ENCODE measurements at regions not wholly inside any gene's neighbourhood (a gene's known extent, or its start where the extent isn't known, plus 50 kb on each side); places are given as distances from the start of the nearest gene placed in this dataset.

DNA sequence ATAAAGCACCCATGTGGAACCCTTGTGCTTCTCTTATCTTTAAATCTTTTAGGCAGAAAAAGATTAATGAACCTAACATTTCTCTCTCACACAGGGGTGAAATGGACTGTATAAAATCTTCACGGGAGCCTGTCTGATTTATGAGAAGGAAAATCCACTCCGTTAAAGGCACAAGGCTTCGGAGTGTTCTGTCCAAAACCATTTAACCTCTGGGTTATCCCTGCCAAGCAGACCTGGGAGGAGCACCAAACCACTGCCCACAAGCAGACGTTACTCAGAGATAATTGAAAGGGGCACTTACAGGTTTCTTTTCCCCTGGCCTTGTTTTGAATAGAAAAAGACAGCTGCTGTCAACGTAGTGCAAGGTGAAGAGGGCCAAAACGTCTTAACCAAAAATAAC, 184.4 kb upstream of the DOK6 start:
- Histone ChIP-seq H4K20me1 (ENCODE audit: insufficient read depth) (no peaks in the 10 kb centered on the region), H3K9me3 (ENCODE audit: low read length) (no peaks in the 10 kb centered on the region), H3F3A (ENCODE audit: insufficient read depth, low read length, poor library complexity, severe bottlenecking) (no peaks in the 10 kb centered on the region), H3K27me3 (ENCODE audit: insufficient read depth, low read depth, low read length) (no peaks in the 10 kb centered on the region), H3K79me2 (replicated peaks; ENCODE audit: insufficient read depth, low read length) (no peaks in the 10 kb centered on the region), H3K9ac (ENCODE audit: low read length) (no peak overlapping the region), H3K36me3 (ENCODE audit: insufficient read depth, low read length) (no peaks in the 10 kb centered on the region), H3K9me2 (ENCODE audit: insufficient read depth, low read length) (no peaks in the 10 kb centered on the region), H3K27ac (ENCODE audit: low read length) (no peak overlapping the region), H3K4me3 (ENCODE audit: low read length) (no peak overlapping the region), H2AFZ (ENCODE audit: low read depth, low read length) (no peak overlapping the region), H3K4me2 (ENCODE audit: low read length) (no peak overlapping the region)
- TF ChIP-seq RAD21 (conservative IDR thresholded peaks at IDR 0.05) (no peak), EP300 (conservative IDR thresholded peaks at IDR 0.05; ENCODE audit: poor library complexity, severe bottlenecking) (no peak), TAF1 (IDR thresholded peaks at IDR 0.05; ENCODE audit: low read depth) (no peak), SMC3 (conservative IDR thresholded peaks at IDR 0.05; ENCODE audit: poor library complexity) (no peak), POLR2AphosphoS5 (IDR thresholded peaks at IDR 0.05) (no peak)
- TF ChIP-seq, protein P1, sequence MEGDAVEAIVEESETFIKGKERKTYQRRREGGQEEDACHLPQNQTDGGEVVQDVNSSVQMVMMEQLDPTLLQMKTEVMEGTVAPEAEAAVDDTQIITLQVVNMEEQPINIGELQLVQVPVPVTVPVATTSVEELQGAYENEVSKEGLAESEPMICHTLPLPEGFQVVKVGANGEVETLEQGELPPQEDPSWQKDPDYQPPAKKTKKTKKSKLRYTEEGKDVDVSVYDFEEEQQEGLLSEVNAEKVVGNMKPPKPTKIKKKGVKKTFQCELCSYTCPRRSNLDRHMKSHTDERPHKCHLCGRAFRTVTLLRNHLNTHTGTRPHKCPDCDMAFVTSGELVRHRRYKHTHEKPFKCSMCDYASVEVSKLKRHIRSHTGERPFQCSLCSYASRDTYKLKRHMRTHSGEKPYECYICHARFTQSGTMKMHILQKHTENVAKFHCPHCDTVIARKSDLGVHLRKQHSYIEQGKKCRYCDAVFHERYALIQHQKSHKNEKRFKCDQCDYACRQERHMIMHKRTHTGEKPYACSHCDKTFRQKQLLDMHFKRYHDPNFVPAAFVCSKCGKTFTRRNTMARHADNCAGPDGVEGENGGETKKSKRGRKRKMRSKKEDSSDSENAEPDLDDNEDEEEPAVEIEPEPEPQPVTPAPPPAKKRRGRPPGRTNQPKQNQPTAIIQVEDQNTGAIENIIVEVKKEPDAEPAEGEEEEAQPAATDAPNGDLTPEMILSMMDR (IDR thresholded peaks at IDR 0.05; ENCODE audit: poor library complexity, severe bottlenecking) = no peak
- TF ChIP-seq, protein P2, sequence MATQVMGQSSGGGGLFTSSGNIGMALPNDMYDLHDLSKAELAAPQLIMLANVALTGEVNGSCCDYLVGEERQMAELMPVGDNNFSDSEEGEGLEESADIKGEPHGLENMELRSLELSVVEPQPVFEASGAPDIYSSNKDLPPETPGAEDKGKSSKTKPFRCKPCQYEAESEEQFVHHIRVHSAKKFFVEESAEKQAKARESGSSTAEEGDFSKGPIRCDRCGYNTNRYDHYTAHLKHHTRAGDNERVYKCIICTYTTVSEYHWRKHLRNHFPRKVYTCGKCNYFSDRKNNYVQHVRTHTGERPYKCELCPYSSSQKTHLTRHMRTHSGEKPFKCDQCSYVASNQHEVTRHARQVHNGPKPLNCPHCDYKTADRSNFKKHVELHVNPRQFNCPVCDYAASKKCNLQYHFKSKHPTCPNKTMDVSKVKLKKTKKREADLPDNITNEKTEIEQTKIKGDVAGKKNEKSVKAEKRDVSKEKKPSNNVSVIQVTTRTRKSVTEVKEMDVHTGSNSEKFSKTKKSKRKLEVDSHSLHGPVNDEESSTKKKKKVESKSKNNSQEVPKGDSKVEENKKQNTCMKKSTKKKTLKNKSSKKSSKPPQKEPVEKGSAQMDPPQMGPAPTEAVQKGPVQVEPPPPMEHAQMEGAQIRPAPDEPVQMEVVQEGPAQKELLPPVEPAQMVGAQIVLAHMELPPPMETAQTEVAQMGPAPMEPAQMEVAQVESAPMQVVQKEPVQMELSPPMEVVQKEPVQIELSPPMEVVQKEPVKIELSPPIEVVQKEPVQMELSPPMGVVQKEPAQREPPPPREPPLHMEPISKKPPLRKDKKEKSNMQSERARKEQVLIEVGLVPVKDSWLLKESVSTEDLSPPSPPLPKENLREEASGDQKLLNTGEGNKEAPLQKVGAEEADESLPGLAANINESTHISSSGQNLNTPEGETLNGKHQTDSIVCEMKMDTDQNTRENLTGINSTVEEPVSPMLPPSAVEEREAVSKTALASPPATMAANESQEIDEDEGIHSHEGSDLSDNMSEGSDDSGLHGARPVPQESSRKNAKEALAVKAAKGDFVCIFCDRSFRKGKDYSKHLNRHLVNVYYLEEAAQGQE (IDR thresholded peaks at IDR 0.05; ENCODE audit: borderline replicate concordance) = no peak

DNA sequence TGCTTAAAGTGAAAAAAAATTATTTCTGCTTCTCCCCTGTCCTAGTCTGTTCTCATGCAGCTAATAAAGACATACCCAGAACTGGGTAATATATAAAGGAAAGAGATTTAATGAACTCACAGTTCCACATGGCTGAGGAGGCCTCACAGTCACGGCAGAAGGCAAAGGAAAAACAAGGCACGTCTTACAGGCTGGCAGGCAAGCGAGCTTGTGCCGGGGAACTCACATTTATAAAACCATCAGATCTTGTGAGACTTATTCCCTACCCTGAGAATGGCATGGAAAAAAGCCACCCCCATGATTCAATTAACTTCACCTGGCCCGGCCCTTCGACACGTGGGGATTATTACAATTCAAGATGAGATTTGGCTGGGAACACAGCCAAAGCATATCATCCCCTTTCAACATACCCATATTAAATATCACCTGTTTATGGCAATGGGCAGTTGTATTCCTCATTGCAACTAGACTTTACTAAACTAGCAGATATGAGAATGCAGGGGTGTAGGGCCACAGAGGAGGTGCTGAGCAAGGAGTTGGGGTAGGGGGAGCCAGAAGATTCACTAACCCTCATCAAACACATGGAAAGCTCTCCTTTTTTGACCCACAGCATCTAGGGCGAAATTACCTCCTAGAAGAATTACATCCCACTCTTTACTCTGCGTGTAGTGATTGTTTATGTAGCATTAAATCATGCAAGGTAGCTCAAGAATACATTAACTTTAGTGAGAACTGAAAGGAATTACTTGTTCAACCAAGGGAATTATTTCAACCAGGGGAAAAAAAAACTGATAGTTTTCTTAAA, 183.3 kb upstream of the DOK6 start:
- no peak overlapping the region for H3K9ac ChIP-seq (ENCODE audit: low read length)
- no peak overlapping the region for H3K4me2 ChIP-seq (ENCODE audit: low read length)
- H2AFZ ChIP-seq (ENCODE audit: low read depth, low read length) = no peak overlapping the region
- H3K36me3 ChIP-seq (ENCODE audit: insufficient read depth, low read length) = no peaks in the 10 kb centered on the region
- TF ChIP-seq SMC3 (conservative IDR thresholded peaks at IDR 0.05; ENCODE audit: poor library complexity) (no peak), MXI1 (conservative IDR thresholded peaks at IDR 0.05; ENCODE audit: poor library complexity, severe bottlenecking) (no peak), EP300 (conservative IDR thresholded peaks at IDR 0.05; ENCODE audit: poor library complexity, severe bottlenecking) (no peak), EZH2 (IDR thresholded peaks at IDR 0.05; ENCODE audit: borderline replicate concordance, insufficient read depth, low read length, poor library complexity, severe bottlenecking) (no peak), RAD21 (conservative IDR thresholded peaks at IDR 0.05) (no peak), TAF1 (IDR thresholded peaks at IDR 0.05; ENCODE audit: low read depth) (no peak), POLR2AphosphoS5 (IDR thresholded peaks at IDR 0.05) (no peak)
- TF ChIP-seq, protein P1 (IDR thresholded peaks at IDR 0.05; ENCODE audit: poor library complexity, severe bottlenecking) = no peak
- TF ChIP-seq, protein P2 (IDR thresholded peaks at IDR 0.05; ENCODE audit: borderline replicate concordance) = no peak
- H3K27me3 ChIP-seq (ENCODE audit: insufficient read depth, low read depth, low read length) = no peaks in the 10 kb centered on the region
- H3F3A ChIP-seq (ENCODE audit: insufficient read depth, low read length, poor library complexity, severe bottlenecking) = no peaks in the 10 kb centered on the region
- no peak overlapping the region for H3K27ac ChIP-seq (ENCODE audit: low read length)
- no peaks in the 10 kb centered on the region for H3K79me2 ChIP-seq (replicated peaks; ENCODE audit: insufficient read depth, low read length)
- H4K20me1 ChIP-seq (ENCODE audit: insufficient read depth) = no peaks in the 10 kb centered on the region
- H3K9me3 ChIP-seq (ENCODE audit: low read length) = no peaks in the 10 kb centered on the region
- no peaks in the 10 kb centered on the region for H3K9me2 ChIP-seq (ENCODE audit: insufficient read depth, low read length)
- no peak overlapping the region for H3K4me3 ChIP-seq (ENCODE audit: low read length)

All from neural cell (in vitro differentiated cells).